Neuron (in vitro differentiated cells): ENCODE measurements at regions not wholly inside any gene's neighbourhood (a gene's known extent, or its start where the extent isn't known, plus 50 kb on each side); places are given as distances from the start of the nearest gene placed in this dataset.

Experiments
- H2AFZ ChIP-seq: one replicate; pipeline ENCODE4 v1.6.1; 2013; ENCODE audit warnings: low read depth, mild to moderate bottlenecking, inconsistent platforms, low read length, moderate library complexity
- H3K27me3 ChIP-seq: one replicate; pipeline ENCODE4 v1.6.1; 2013; ENCODE audit warnings: low read length; ENCODE audit not compliant: insufficient read depth
- H3K36me3 ChIP-seq: one replicate; pipeline ENCODE4 v1.6.1; 2013; ENCODE audit warnings: low read length; ENCODE audit not compliant: insufficient read depth
- H3K4me1 ChIP-seq: one replicate; pipeline ENCODE4 v1.6.1; 2013; ENCODE audit warnings: low read length; ENCODE audit not compliant: insufficient read depth
- H3K4me3 ChIP-seq: 2 replicates; pipeline ENCODE4 v1.5.1; 2013; ENCODE audit warnings: mild to moderate bottlenecking, low read length, moderate library complexity
- H3K9me3 ChIP-seq: one replicate; pipeline ENCODE4 v1.6.1; 2013; ENCODE audit warnings: low read length

DNA sequence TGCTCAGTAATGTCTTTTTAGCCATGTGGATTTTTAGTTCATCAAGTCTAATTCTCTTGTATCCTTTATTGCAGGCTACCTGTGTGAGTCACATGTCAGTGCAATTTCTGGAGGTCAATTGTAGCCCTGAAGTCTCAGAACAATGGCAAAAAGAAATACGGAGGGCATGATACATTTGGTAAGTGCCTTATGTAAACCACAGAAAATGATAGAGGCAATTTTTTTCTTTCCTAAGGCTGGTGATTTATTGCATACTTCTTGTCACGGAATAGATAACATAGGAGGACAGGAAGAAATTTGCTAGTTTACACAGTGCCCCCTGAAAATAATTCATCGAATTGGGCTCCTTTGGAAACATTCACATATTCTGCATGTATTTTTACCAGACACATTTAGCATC, 235.9 kb downstream of the DMRTA1 start:
- H3K4me1 ChIP-seq = no peaks in the 10 kb centered on the region
- no peak overlapping the region for H2AFZ ChIP-seq
- no peaks in the 10 kb centered on the region for H3K36me3 ChIP-seq
- H3K9me3 ChIP-seq = no peaks in the 10 kb centered on the region
- H3K27me3 ChIP-seq = no peaks in the 10 kb centered on the region
- no peak overlapping the region for H3K4me3 ChIP-seq

DNA sequence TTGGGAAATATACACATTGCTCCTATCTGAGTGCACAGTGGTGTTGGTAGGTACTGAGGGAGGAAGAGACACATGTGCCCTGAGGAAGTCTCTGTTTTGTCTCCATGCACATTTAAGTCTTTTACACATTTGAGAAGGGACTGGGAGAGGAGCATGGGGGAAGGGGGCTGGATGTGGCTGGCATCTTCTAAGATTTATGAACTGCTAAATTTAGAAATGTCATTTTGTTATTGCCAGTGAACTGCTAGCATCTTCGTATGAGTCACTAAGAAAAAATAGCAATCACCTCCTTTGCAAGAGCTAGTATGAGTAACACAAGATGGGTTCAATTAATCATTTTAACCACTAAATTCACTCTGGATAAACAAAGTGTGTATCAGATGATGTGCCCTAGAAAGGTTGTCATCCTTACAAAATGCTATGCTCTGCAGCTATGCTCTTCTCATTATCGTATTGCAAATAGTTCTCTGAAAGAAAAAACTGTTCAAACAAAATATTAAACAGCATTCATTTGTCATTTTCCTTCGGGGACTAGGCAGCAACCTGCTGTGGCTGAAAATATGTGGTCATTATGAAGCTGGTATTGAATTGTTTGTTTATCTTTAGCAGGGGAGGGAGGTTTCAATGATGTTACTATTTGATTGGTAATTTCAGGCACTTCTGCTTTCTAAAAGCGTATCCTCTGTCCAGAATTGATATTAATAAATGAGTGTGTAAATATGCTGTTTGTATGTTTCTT, 236.5 kb downstream of the DMRTA1 start:
- H3K9me3 ChIP-seq = no peaks in the 10 kb centered on the region
- H3K4me1 ChIP-seq = no peaks in the 10 kb centered on the region
- no peak overlapping the region for H3K4me3 ChIP-seq
- H3K27me3 ChIP-seq = no peaks in the 10 kb centered on the region
- no peak overlapping the region for H2AFZ ChIP-seq
- H3K36me3 ChIP-seq = no peaks in the 10 kb centered on the region

- Histone ChIP-seq H3K36me3 (no peaks in the 10 kb centered on the region), H3K4me3 (no peak overlapping the region), H3K4me1 (no peaks in the 10 kb centered on the region), H3K9me3 (no peaks in the 10 kb centered on the region), H2AFZ (no peak overlapping the region), H3K27me3 (no peaks in the 10 kb centered on the region)
These were observed 237.1 kb downstream of the DMRTA1 start for GRCh38 chr9:22683700-22684075.

GRCh38 chr9:22693156-22693555, 246.5 kb downstream of the DMRTA1 start:
- no peak overlapping the region for H2AFZ ChIP-seq
- no peaks in the 10 kb centered on the region for H3K27me3 ChIP-seq
- no peak overlapping the region for H3K4me3 ChIP-seq
- no peaks in the 10 kb centered on the region for H3K9me3 ChIP-seq
- H3K4me1 ChIP-seq = no peaks in the 10 kb centered on the region
- H3K36me3 ChIP-seq = no peaks in the 10 kb centered on the region

- no peaks in the 10 kb centered on the region for H3K36me3 ChIP-seq
- H3K4me3 ChIP-seq = no peak overlapping the region
- H3K4me1 ChIP-seq = no peaks in the 10 kb centered on the region
- no peak overlapping the region for H2AFZ ChIP-seq
- no peaks in the 10 kb centered on the region for H3K9me3 ChIP-seq
- no peaks in the 10 kb centered on the region for H3K27me3 ChIP-seq
These were observed 253.5 kb downstream of the DMRTA1 start for GRCh38 chr9:22700171-22700570.

DNA sequence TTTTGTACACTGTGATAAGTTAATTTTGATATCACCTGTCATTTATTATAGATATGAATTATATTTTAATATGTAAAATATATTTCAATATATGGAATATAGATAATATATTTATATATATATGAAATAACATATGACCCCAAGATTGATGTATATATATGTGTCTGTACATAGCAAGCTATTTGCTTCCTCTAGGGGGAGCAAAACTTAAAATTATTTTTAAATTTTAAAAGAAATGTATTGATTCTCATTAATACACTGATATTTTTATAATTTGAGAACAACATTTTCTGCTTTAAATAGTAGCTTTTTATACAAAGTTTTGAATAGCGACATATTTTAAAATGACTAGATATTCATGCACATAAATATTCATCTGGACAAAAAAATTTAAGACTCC, 272.0 kb downstream of the DMRTA1 start:
- Histone ChIP-seq H3K4me3 (no peak overlapping the region), H2AFZ (no peak overlapping the region), H3K27me3 (no peaks in the 10 kb centered on the region), H3K4me1 (no peaks in the 10 kb centered on the region), H3K9me3 (no peaks in the 10 kb centered on the region), H3K36me3 (no peaks in the 10 kb centered on the region)

GRCh38 chr9:22722492-22722891, 275.9 kb downstream of the DMRTA1 start:
- Histone ChIP-seq H3K4me3 (no peak overlapping the region), H3K4me1 (no peaks in the 10 kb centered on the region), H2AFZ (no peak overlapping the region), H3K9me3 (no peaks in the 10 kb centered on the region), H3K36me3 (no peaks in the 10 kb centered on the region), H3K27me3 (no peaks in the 10 kb centered on the region)

GRCh38 chr9:22731786-22732185, 285.2 kb downstream of the DMRTA1 start:
- Histone ChIP-seq H3K4me1 (no peaks in the 10 kb centered on the region), H3K27me3 (no peaks in the 10 kb centered on the region), H3K36me3 (no peaks in the 10 kb centered on the region), H3K4me3 (no peak overlapping the region), H3K9me3 (no peaks in the 10 kb centered on the region), H2AFZ (no peak overlapping the region)

DNA sequence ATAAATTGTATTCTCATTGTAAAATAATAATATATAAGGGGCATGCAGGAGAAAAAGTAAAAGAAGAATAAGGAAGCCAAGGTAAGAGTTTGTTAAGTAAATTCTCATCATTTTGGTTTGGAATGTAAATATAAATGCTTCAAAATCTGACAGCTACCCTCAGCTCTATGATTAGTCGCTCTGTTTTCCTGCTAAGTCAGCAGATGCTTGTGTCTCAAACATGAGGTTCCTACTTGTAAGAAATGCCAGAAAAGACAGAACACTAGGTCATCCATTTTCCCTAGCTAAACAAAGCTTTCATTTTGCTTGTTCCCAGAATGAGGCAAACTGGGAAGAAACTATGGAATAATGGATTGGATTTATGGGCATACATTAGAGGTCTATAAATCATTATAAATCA, 293.1 kb downstream of the DMRTA1 start:
- Histone ChIP-seq H3K27me3 (no peaks in the 10 kb centered on the region), H2AFZ (no peak overlapping the region), H3K36me3 (no peaks in the 10 kb centered on the region), H3K4me1 (no peaks in the 10 kb centered on the region), H3K4me3 (no peak overlapping the region), H3K9me3 (no peaks in the 10 kb centered on the region)

DNA sequence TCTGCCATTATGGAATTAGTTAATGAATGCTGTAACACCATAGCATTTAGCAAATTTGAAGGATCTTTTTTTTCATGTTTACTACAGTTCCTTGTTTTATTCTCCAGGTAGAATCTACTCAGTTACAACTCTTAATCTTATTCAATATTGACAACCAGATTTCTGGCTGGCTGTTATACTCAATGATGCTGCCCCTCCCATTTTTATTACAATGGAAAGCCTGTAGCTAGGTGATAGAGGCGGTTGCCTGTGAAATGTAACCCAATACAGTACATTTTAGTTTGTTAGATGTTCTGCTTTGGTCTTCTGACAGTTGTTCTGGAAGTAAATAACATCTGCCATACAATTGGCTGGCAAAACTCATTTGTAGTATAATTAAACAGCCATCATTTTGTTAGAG, 294.2 kb downstream of the DMRTA1 start:
- Histone ChIP-seq H3K36me3 (no peaks in the 10 kb centered on the region), H3K27me3 (no peaks in the 10 kb centered on the region), H3K9me3 (no peaks in the 10 kb centered on the region), H3K4me3 (no peak overlapping the region), H3K4me1 (no peaks in the 10 kb centered on the region), H2AFZ (no peak overlapping the region)

DNA sequence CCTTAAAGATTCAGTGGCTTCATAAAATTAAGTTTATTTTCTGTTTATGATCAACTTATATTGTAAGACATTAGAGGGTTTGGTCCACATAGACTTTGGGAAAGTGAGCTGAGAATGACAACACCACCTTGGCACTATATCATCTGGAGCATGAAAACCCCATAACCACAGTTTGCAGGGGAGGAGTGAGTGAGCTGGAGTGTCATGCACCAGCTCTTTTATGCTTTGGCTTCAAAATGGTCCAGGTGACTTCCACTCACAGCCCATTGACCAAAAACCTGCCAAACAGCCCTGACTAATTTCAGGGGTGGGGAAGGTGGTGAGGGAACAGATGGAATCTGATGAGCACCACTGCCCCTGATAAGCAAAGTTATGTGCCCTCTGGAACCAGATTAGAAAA, 295.8 kb downstream of the DMRTA1 start:
- H2AFZ ChIP-seq = no peak overlapping the region
- H3K4me3 ChIP-seq = no peak overlapping the region

GRCh38 chr9:22773501-22774220, 327.0 kb downstream of the DMRTA1 start:
- H3K9me3 ChIP-seq = no peaks in the 10 kb centered on the region
- H3K36me3 ChIP-seq = no peaks in the 10 kb centered on the region
- H3K4me1 ChIP-seq = no peaks in the 10 kb centered on the region
- H3K4me3 ChIP-seq = no peak overlapping the region
- no peaks in the 10 kb centered on the region for H3K27me3 ChIP-seq
- H2AFZ ChIP-seq = no peak overlapping the region

More for the DNA sequence above, 295.8 kb downstream of the DMRTA1 start:
- Histone ChIP-seq H3K27me3 (no peaks in the 10 kb centered on the region), H3K36me3 (no peaks in the 10 kb centered on the region), H3K4me1 (no peaks in the 10 kb centered on the region), H3K9me3 (no peaks in the 10 kb centered on the region)

DNA sequence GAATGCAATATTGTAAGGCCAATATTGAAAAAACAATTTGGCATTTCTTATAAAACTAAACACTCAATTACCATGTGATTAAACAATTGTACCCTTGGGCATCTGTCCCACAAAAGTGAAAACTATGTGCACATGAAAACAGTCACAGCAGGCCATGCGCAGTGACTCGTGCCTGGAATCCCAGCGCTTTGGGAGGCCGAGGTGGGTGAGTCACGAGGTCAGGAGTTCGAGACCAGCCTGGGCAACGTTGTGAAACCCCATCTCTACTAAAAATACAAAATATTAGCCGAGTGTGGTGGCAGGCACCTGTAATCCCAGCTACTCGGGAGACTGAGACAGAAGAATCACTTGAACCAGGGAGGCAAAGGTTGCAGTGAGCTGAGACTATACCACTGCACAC, 343.7 kb downstream of the DMRTA1 start:
- H2AFZ ChIP-seq = no peak overlapping the region
- H3K9me3 ChIP-seq = no peaks in the 10 kb centered on the region
- H3K27me3 ChIP-seq = no peaks in the 10 kb centered on the region
- no peaks in the 10 kb centered on the region for H3K4me1 ChIP-seq
- H3K4me3 ChIP-seq = no peak overlapping the region
- no peaks in the 10 kb centered on the region for H3K36me3 ChIP-seq

DNA sequence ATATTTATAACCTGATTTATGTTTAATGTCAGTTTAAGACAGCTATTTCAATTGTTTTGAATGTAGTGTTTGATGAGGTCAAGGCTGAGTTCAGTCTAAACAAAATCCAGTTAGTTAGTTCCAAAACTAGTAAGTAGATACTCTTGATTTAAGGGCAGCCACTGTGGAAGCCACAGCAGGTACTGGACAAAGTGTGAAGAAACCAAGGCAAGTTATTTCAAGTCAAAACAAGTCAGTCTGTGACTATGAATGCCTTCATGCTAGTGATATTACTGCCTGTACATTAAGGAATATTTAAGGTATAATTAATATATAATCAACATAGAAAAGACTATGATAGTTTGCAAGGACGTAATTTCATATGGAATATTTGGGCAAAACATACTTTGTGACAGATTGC, 362.3 kb downstream of the DMRTA1 start:
- no peaks in the 10 kb centered on the region for H3K27me3 ChIP-seq
- no peak overlapping the region for H3K4me3 ChIP-seq
- no peaks in the 10 kb centered on the region for H3K4me1 ChIP-seq
- H2AFZ ChIP-seq = no peak overlapping the region
- no peaks in the 10 kb centered on the region for H3K36me3 ChIP-seq
- no peaks in the 10 kb centered on the region for H3K9me3 ChIP-seq
